Left ventricle myocardium inferior (tissue), 1 donor: ENCODE measurements at regions not wholly inside any gene's neighbourhood (a gene's known extent, or its start where the extent isn't known, plus 50 kb on each side); places are given as distances from the start of the nearest gene placed in this dataset.

ENCODE experiments used
- DNase-seq: peaks from one replicate; pipeline ENCODE4 v3.0.0-alpha.2; 2020
- H3K27ac ChIP-seq: fragments of 200-600 bp; replicated peaks from 2 replicates; pipeline ENCODE4 v1.8.0; 2021
- H3K27me3 ChIP-seq: fragments of 200-600 bp; 2 replicates; pipeline ENCODE4 v1.8.0; 2021; ENCODE audit warnings: low read depth
- H3K36me3 ChIP-seq: fragments of 200-600 bp; 2 replicates; pipeline ENCODE4 v1.8.0; 2021
- H3K4me1 ChIP-seq: fragments of 200-600 bp; 2 replicates; pipeline ENCODE4 v1.8.0; 2021
- H3K4me3 ChIP-seq: fragments of 200-600 bp; 2 replicates; pipeline ENCODE4 v1.8.0; 2021; ENCODE audit warnings: mild to moderate bottlenecking, moderate library complexity
- H3K9me3 ChIP-seq: fragments of 200-600 bp; replicated peaks from 2 replicates; pipeline ENCODE4 v1.8.0; 2021
- CTCF ChIP-seq: fragments of 200-600 bp; IDR thresholded peaks from 2 replicates; pipeline ENCODE4 v1.8.0; 2021; ENCODE audit warnings: antibody characterized with exemption, mild to moderate bottlenecking, borderline replicate concordance
- intact Hi-C: fragments of 100-400 bp; cut with micrococcal nuclease; formaldehyde crosslinking; loops from one replicate; pipeline ENCODE4 v1.11.0; 2022
- donor health status: DM: no; HTN: yes; CAD: no; lungs with severe emphysema.

GRCh38 chr11:110791621-110792020, 79.4 kb upstream of the ARHGAP20 start:
- no peak for DNase-seq
- Histone ChIP-seq H3K9me3 (no peaks in the 10 kb centered on the region), H3K36me3 (no peaks in the 10 kb centered on the region), H3K4me1 (no peaks in the 10 kb centered on the region), H3K27me3 (no peaks in the 10 kb centered on the region), H3K4me3 (no peak overlapping the region), H3K27ac (no peak overlapping the region)
- TF ChIP-seq CTCF, result no peak
- intact Hi-C loops, result no loop called here

DNA sequence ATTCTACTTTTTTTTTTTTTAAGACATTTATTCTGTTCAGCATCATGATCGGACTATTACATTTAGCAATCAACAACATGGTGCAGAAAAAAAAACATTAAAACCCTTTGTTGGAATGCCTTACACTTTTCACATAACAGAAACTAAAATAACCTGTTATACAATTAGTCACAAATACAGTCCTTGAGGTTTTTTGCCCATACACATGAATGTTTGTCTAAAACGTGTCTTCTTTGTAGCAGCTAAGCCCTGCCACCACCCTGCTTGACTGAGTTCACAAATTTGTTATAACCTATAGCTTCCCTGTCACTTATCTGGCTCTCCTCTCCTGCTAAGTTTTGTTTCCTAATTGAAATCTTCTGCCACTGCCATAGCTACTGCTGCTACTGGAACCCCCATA, 75.4 kb upstream of the ARHGAP20 start:
- no peaks in the 10 kb centered on the region for H3K27me3 ChIP-seq
- H3K9me3 ChIP-seq, result peaks cover 11% of the 10 kb centered on the region
- no peaks in the 10 kb centered on the region for H3K36me3 ChIP-seq
- H3K4me3 ChIP-seq, result no peak overlapping the region
- no peak for DNase-seq
- intact Hi-C loops, result no loop called here
- H3K4me1 ChIP-seq, result no peaks in the 10 kb centered on the region
- TF ChIP-seq CTCF, result no peak
- H3K27ac ChIP-seq, result no peak overlapping the region

GRCh38 chr11:110786226-110786902, 74.1 kb upstream of the ARHGAP20 start:
- H3K27me3 ChIP-seq, result no peaks in the 10 kb centered on the region
- no peak overlapping the region for H3K4me3 ChIP-seq
- TF ChIP-seq CTCF, result no peak
- no peak overlapping the region for H3K27ac ChIP-seq
- intact Hi-C loops, result no loop called here
- no peaks in the 10 kb centered on the region for H3K4me1 ChIP-seq
- H3K9me3 ChIP-seq, result peaks cover 11% of the 10 kb centered on the region
- DNase-seq, result no peak
- no peaks in the 10 kb centered on the region for H3K36me3 ChIP-seq

- no peak overlapping the region for H3K4me3 ChIP-seq
- no peaks in the 10 kb centered on the region for H3K36me3 ChIP-seq
- no peaks in the 10 kb centered on the region for H3K4me1 ChIP-seq
- DNase-seq, result no peak
- intact Hi-C loops, result no loop called here
- H3K9me3 ChIP-seq, result peaks cover 11% of the 10 kb centered on the region
- H3K27me3 ChIP-seq, result no peaks in the 10 kb centered on the region
- no peak for TF ChIP-seq CTCF
- H3K27ac ChIP-seq, result no peak overlapping the region
Measured at GRCh38 chr11:110785398-110785797, 73.2 kb upstream of the ARHGAP20 start.

- DNase-seq, result no peak
- H3K27me3 ChIP-seq, result no peaks in the 10 kb centered on the region
Measured at GRCh38 chr11:110782616-110783015, 70.4 kb upstream of the ARHGAP20 start.

More at GRCh38 chr11:110782616-110783015, 70.4 kb upstream of the ARHGAP20 start:
- intact Hi-C loops, result no loop called here
- Histone ChIP-seq H3K36me3 (no peaks in the 10 kb centered on the region), H3K9me3 (peaks cover 26% of the 10 kb centered on the region), H3K4me3 (no peak overlapping the region), H3K4me1 (no peaks in the 10 kb centered on the region), H3K27ac (no peak overlapping the region)
- no peak for TF ChIP-seq CTCF
